ENCODE measurements at regions not wholly inside any gene's neighbourhood (a gene's known extent, or its start where the extent isn't known, plus 50 kb on each side); places are given as distances from the start of the nearest gene placed in this dataset.
"Not testable (repeated sequence)": the region's sequence is repeated elsewhere in the genome, so short reads cannot be mapped to it uniquely, and the experiment has no call there.

- no peak for DNase-seq (ENCODE audit: low read depth)
These were observed 110.4 kb downstream of the RAMP3 start for GRCh38 chr7:45268013-45268412.

- no peak for DNase-seq (ENCODE audit: low read depth)
These were observed 111.6 kb downstream of the RAMP3 start for GRCh38 chr7:45269192-45269591.

GRCh38 chr7:45278763-45279398 is 121.3 kb downstream of the RAMP3 start:
- no peak for DNase-seq (ENCODE audit: low read depth)

- not testable (repeated sequence) for DNase-seq (ENCODE audit: low read depth)
These were observed 132.0 kb downstream of the RAMP3 start for GRCh38 chr7:45289611-45290010.

GRCh38 chr7:45290880-45291279 is 133.3 kb downstream of the RAMP3 start:
- no peak for DNase-seq (ENCODE audit: low read depth)

- DNase-seq (ENCODE audit: low read depth), result no peak
These were observed 134.9 kb downstream of the RAMP3 start for GRCh38 chr7:45292481-45292880.

- DNase-seq (ENCODE audit: low read depth), result no peak
These were observed 135.8 kb downstream of the RAMP3 start for GRCh38 chr7:45293295-45293942.

- no peak for DNase-seq (ENCODE audit: low read depth)
These were observed 137.0 kb downstream of the RAMP3 start for GRCh38 chr7:45294559-45294958.

GRCh38 chr7:45295222-45295621 is 137.6 kb downstream of the RAMP3 start:
- no peak for DNase-seq (ENCODE audit: low read depth)

GRCh38 chr7:45296748-45297147 is 139.2 kb downstream of the RAMP3 start:
- DNase-seq (ENCODE audit: low read depth), result no peak

GRCh38 chr7:45306752-45307305 is 149.2 kb downstream of the RAMP3 start:
- no peak for DNase-seq (ENCODE audit: low read depth)

GRCh38 chr7:45311597-45311996 is 154.0 kb downstream of the RAMP3 start:
- no peak for DNase-seq (ENCODE audit: low read depth)

GRCh38 chr7:45315512-45315911 is 157.9 kb downstream of the RAMP3 start:
- DNase-seq (ENCODE audit: low read depth), result not testable (repeated sequence)

- DNase-seq (ENCODE audit: low read depth), result no peak
These were observed 167.2 kb downstream of the RAMP3 start for GRCh38 chr7:45324683-45325237.

- DNase-seq (ENCODE audit: low read depth), result no peak
These were observed 167.8 kb downstream of the RAMP3 start for GRCh38 chr7:45325378-45325777.

- DNase-seq (ENCODE audit: low read depth), result no peak
These were observed 170.9 kb downstream of the RAMP3 start for GRCh38 chr7:45328403-45328981.

- no peak for DNase-seq (ENCODE audit: low read depth)
These were observed 174.0 kb downstream of the RAMP3 start for GRCh38 chr7:45331563-45331962.

- DNase-seq (ENCODE audit: low read depth), result not testable (repeated sequence)
These were observed 177.4 kb downstream of the RAMP3 start for GRCh38 chr7:45335024-45335423.

- DNase-seq (ENCODE audit: low read depth), result no peak
These were observed 184.6 kb downstream of the RAMP3 start for GRCh38 chr7:45342236-45342635.

- no peak for DNase-seq (ENCODE audit: low read depth)
These were observed 186.2 kb downstream of the RAMP3 start for GRCh38 chr7:45343746-45344145.

- DNase-seq (ENCODE audit: low read depth), result no peak
These were observed 190.2 kb downstream of the RAMP3 start for GRCh38 chr7:45347804-45348203.

GRCh38 chr7:45349090-45349489 is 191.5 kb downstream of the RAMP3 start:
- DNase-seq (ENCODE audit: low read depth), result no peak

GRCh38 chr7:45350896-45351295 is 193.3 kb downstream of the RAMP3 start:
- DNase-seq (ENCODE audit: low read depth), result no peak
